ENCODE measurements at regions not wholly inside any gene's neighbourhood (a gene's known extent, or its start where the extent isn't known, plus 50 kb on each side); places are given as distances from the start of the nearest gene placed in this dataset.

DNA sequence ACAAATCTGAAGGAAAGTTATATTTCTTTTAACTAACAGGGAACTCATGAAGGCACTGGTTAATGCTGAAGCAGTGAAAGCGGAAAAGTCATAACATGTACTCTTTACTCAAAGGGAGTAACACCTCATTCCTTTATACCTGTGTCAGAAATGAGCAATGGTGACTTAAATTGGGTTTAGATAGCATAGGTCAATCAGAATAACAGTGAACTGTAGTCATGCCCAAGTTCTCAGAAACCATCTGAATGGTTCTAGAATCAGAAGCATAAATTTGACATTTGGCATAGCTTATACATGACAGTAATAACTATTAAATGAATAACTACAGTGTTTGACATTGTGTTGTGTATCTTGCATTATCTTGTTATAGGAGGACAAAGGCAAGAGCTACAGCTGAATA, 382.0 kb downstream of the NUF2 start:
- no peaks in the 10 kb centered on the region for H3K27me3 ChIP-seq (ENCODE audit: control insufficient read depth, insufficient read depth, low read length)
- FAIRE-seq = no peak
- intact Hi-C loops (cut with DNase I) = no loop called here

DNA sequence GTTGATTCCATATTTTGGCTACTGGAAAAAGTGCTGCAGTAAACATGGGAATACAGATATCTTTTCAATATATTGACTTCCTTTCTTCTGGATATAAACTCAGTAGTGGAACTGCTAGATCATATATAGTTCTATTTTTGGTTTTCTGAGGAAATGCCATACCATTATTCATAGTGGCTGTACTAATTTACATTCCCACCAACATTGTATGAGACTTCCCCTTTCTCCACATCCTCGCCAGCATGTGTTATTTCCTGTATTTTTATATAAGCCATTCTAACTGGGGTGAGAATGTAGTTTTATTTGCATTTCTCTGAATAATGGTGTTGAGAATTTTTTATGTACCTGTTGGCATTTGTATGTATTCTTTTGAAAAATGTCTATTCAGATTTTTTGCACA, 385.2 kb downstream of the NUF2 start:
- no peaks in the 10 kb centered on the region for H3K27me3 ChIP-seq (ENCODE audit: control insufficient read depth, insufficient read depth, low read length)
- FAIRE-seq = no peak

More for the DNA sequence above, 382.0 kb downstream of the NUF2 start:
- TF ChIP-seq, protein P1, sequence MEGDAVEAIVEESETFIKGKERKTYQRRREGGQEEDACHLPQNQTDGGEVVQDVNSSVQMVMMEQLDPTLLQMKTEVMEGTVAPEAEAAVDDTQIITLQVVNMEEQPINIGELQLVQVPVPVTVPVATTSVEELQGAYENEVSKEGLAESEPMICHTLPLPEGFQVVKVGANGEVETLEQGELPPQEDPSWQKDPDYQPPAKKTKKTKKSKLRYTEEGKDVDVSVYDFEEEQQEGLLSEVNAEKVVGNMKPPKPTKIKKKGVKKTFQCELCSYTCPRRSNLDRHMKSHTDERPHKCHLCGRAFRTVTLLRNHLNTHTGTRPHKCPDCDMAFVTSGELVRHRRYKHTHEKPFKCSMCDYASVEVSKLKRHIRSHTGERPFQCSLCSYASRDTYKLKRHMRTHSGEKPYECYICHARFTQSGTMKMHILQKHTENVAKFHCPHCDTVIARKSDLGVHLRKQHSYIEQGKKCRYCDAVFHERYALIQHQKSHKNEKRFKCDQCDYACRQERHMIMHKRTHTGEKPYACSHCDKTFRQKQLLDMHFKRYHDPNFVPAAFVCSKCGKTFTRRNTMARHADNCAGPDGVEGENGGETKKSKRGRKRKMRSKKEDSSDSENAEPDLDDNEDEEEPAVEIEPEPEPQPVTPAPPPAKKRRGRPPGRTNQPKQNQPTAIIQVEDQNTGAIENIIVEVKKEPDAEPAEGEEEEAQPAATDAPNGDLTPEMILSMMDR (IDR thresholded peaks at IDR 0.05; ENCODE audit: borderline replicate concordance, extremely low read depth, insufficient read depth) = no peak
- H3K36me3 ChIP-seq (ENCODE audit: control insufficient read depth in 2 of 3, insufficient read depth in 3 of 3, low read length in 3 of 3) = no peaks in the 10 kb centered on the region
- H3K27ac ChIP-seq (ENCODE audit: low read depth in 2 of 2, low read length in 2 of 2) = no peak overlapping the region
- H3K4me3 ChIP-seq (ENCODE audit: low read length in 3 of 3) = no peak overlapping the region
- H3K4me1 ChIP-seq (ENCODE audit: control insufficient read depth in 2 of 3, insufficient read depth in 2 of 3, low read depth in 1 of 3, low read length in 3 of 3) = no peaks in the 10 kb centered on the region
- no peak overlapping the region for H3K9ac ChIP-seq (ENCODE audit: low read length in 3 of 3)
- no peaks in the 10 kb centered on the region for H3K9me3 ChIP-seq (ENCODE audit: control insufficient read depth in 2 of 3, insufficient read depth in 1 of 3, low read length in 3 of 3)
- DNase-seq = no peak

DNA sequence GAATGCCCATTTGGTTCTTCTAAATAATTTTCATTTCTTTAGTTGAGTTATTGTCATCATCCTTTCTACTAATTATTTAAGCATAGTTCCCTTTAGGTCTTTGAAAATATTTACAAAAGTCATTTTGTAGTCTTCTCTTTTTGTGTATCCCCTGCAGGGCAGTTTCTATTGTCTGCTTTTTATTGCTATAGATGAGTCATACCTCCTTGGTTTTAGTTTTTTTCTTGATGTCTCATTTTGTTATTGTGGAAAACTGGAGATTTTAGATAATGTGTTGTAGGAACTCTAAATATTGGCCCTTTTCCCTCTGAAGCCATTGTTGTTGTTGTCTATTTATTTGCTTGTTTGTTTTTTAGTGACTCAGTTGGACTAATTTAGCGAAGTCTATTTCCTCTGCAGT, 387.9 kb downstream of the NUF2 start:
- Histone ChIP-seq H3K27me3 (ENCODE audit: control insufficient read depth, insufficient read depth, low read length) (no peaks in the 10 kb centered on the region), H3K27ac (ENCODE audit: low read depth in 2 of 2, low read length in 2 of 2) (no peak overlapping the region), H3K9me3 (ENCODE audit: control insufficient read depth in 2 of 3, insufficient read depth in 1 of 3, low read length in 3 of 3) (no peaks in the 10 kb centered on the region), H3K4me1 (ENCODE audit: control insufficient read depth in 2 of 3, insufficient read depth in 2 of 3, low read depth in 1 of 3, low read length in 3 of 3) (no peaks in the 10 kb centered on the region), H3K4me3 (ENCODE audit: low read length in 3 of 3) (no peak overlapping the region), H3K36me3 (ENCODE audit: control insufficient read depth in 2 of 3, insufficient read depth in 3 of 3, low read length in 3 of 3) (no peaks in the 10 kb centered on the region), H3K9ac (ENCODE audit: low read length in 3 of 3) (no peak overlapping the region)
- TF ChIP-seq, protein P1 (IDR thresholded peaks at IDR 0.05; ENCODE audit: borderline replicate concordance, extremely low read depth, insufficient read depth) = no peak
- FAIRE-seq (no peak), DNase-seq (no peak)
- intact Hi-C loops (cut with DNase I) = no loop called here

More for the DNA sequence above, 385.2 kb downstream of the NUF2 start:
- H3K36me3 ChIP-seq (ENCODE audit: control insufficient read depth in 2 of 3, insufficient read depth in 3 of 3, low read length in 3 of 3) = no peaks in the 10 kb centered on the region
- no peak overlapping the region for H3K27ac ChIP-seq (ENCODE audit: low read depth in 2 of 2, low read length in 2 of 2)
- H3K9me3 ChIP-seq (ENCODE audit: control insufficient read depth in 2 of 3, insufficient read depth in 1 of 3, low read length in 3 of 3) = no peaks in the 10 kb centered on the region
- H3K4me3 ChIP-seq (ENCODE audit: low read length in 3 of 3) = no peak overlapping the region
- no peak overlapping the region for H3K9ac ChIP-seq (ENCODE audit: low read length in 3 of 3)
- no peaks in the 10 kb centered on the region for H3K4me1 ChIP-seq (ENCODE audit: control insufficient read depth in 2 of 3, insufficient read depth in 2 of 3, low read depth in 1 of 3, low read length in 3 of 3)
- intact Hi-C loops (cut with DNase I) = no loop called here
- TF ChIP-seq, protein P1 (IDR thresholded peaks at IDR 0.05; ENCODE audit: borderline replicate concordance, extremely low read depth, insufficient read depth) = no peak
- no peak for DNase-seq

DNA sequence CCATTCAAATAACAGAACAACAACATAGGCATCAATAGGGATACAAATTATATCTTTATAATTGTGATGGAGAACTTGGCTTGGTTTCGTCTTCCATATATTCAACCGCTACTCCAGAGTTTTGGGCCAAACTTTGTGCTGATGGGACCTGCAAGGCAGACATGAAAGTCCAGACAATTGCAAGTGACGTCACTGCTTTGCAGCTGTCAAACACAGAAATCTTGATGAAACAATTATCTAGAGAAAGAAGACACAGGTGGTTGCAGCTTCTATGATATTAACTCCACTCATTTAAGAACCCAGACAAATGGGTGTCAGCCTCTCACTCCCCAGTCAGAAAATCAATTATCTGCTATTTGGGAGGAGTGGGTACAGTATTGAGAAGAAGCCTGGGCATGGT, 390.6 kb downstream of the NUF2 start:
- H3K9ac ChIP-seq (ENCODE audit: low read length in 3 of 3) = no peak overlapping the region
- H3K27ac ChIP-seq (ENCODE audit: low read depth in 2 of 2, low read length in 2 of 2) = no peak overlapping the region
- no peaks in the 10 kb centered on the region for H3K9me3 ChIP-seq (ENCODE audit: control insufficient read depth in 2 of 3, insufficient read depth in 1 of 3, low read length in 3 of 3)
- intact Hi-C loops (cut with DNase I) = no loop called here
- H3K36me3 ChIP-seq (ENCODE audit: control insufficient read depth in 2 of 3, insufficient read depth in 3 of 3, low read length in 3 of 3) = no peaks in the 10 kb centered on the region
- no peak for FAIRE-seq
- no peaks in the 10 kb centered on the region for H3K27me3 ChIP-seq (ENCODE audit: control insufficient read depth, insufficient read depth, low read length)
- H3K4me1 ChIP-seq (ENCODE audit: control insufficient read depth in 2 of 3, insufficient read depth in 2 of 3, low read depth in 1 of 3, low read length in 3 of 3) = no peaks in the 10 kb centered on the region
- TF ChIP-seq, protein P1 (IDR thresholded peaks at IDR 0.05; ENCODE audit: borderline replicate concordance, extremely low read depth, insufficient read depth) = no peak
- DNase-seq = no peak
- H3K4me3 ChIP-seq (ENCODE audit: low read length in 3 of 3) = no peak overlapping the region

Data from kidney (tissue), 13 donors.